Transverse colon (tissue), 4 donors: ENCODE measurements at regions not wholly inside any gene's neighbourhood (a gene's known extent, or its start where the extent isn't known, plus 50 kb on each side); places are given as distances from the start of the nearest gene placed in this dataset.
"Not testable (repeated sequence)": the region's sequence is repeated elsewhere in the genome, so short reads cannot be mapped to it uniquely, and the experiment has no call there.

ENCODE experiments used
- CTCF ChIP-seq, 5 experiments: fragments of 200-600 bp in 3 of 5; fragments of 450-650 bp in 2 of 5; sonication (generic) in 3 of 5; IDR thresholded peaks; 1 replicate in 2 of 5; 2 replicates in 3 of 5; pipeline ENCODE4 v1.5.1; 2016 to 2017; ENCODE audit warnings: antibody characterized with exemption in 5 of 5, inconsistent platforms in 3 of 5, mild to moderate bottlenecking in 2 of 5, moderate library complexity in 1 of 5
- POLR2AphosphoS5 ChIP-seq, 3 donors: sonication (generic); formaldehyde crosslinking; IDR thresholded peaks; one replicate each; pipeline ENCODE4 v1.6.1; 2016; ENCODE audit warnings: antibody characterized with exemption in 3 of 3

- TF ChIP-seq POLR2AphosphoS5, CTCF (IDR thresholded peaks at IDR 0.05): not testable (repeated sequence)
Measured at GRCh38 chr10:50193090-50193489, 58.2 kb downstream of the ASAH2 start.
